Fibroblast of lung (primary cell): ENCODE measurements at regions not wholly inside any gene's neighbourhood (a gene's known extent, or its start where the extent isn't known, plus 50 kb on each side); places are given as distances from the start of the nearest gene placed in this dataset.

Source experiments
- DNase-seq, 2 donors: peaks; one replicate each; pipeline versions ENCODE4 v3.0.0 to v3.0.0-alpha.2; 2010; ENCODE audit warnings: low read depth in 2 of 2
- H2AFZ ChIP-seq: 2 replicates; pipeline ENCODE4 v1.5.1; 2012; ENCODE audit warnings: low read length, control low read depth, inconsistent platforms
- H3K27ac ChIP-seq: 2 replicates; pipeline ENCODE4 v1.5.1; 2011; ENCODE audit warnings: low read length, control low read depth; ENCODE audit not compliant: insufficient read depth
- H3K27me3 ChIP-seq: 2 replicates; pipeline ENCODE4 v1.5.1; 2011; ENCODE audit warnings: mild to moderate bottlenecking, low read length; ENCODE audit not compliant: control insufficient read depth, insufficient read depth
- H3K36me3 ChIP-seq: 2 replicates; pipeline ENCODE4 v1.5.1; 2011; ENCODE audit warnings: low read length; ENCODE audit not compliant: control insufficient read depth, insufficient read depth
- H3K4me1 ChIP-seq: 2 replicates; pipeline ENCODE4 v1.5.1; 2011; ENCODE audit warnings: low read length; ENCODE audit not compliant: control insufficient read depth, insufficient read depth; ENCODE audit errors: extremely low read depth
- H3K4me2 ChIP-seq: 2 replicates; pipeline ENCODE4 v1.5.1; 2011; ENCODE audit warnings: low read length, control low read depth; ENCODE audit not compliant: insufficient read depth; ENCODE audit errors: extremely low read depth
- H3K4me3 ChIP-seq, 4 experiments: fragments of 200-600 bp in 1 of 4; sonication (generic) in 1 of 4; replicated peaks in 1 of 4; 2 replicates each; pipeline ENCODE4 v1.5.1; 2011 to 2016; ENCODE audit warnings: low read length in 4 of 4, low read depth in 3 of 4, mild to moderate bottlenecking in 3 of 4, control low read depth in 2 of 4, inconsistent platforms in 1 of 4, mixed read lengths in 1 of 4; ENCODE audit not compliant: insufficient read depth in 1 of 4; ENCODE audit errors: control extremely low read depth in 1 of 4
- H3K79me2 ChIP-seq: 2 replicates; pipeline ENCODE4 v1.5.1; 2012; ENCODE audit warnings: mild to moderate bottlenecking, low read length, inconsistent platforms; ENCODE audit not compliant: control insufficient read depth, insufficient read depth
- H3K9ac ChIP-seq: 2 replicates; pipeline ENCODE4 v1.5.1; 2011; ENCODE audit warnings: mild to moderate bottlenecking, low read length, control low read depth; ENCODE audit not compliant: insufficient read depth
- H3K9me3 ChIP-seq: 2 replicates; pipeline ENCODE4 v1.5.1; 2012; ENCODE audit warnings: low read depth, low read length; ENCODE audit not compliant: control insufficient read depth, insufficient read depth
- H4K20me1 ChIP-seq: 2 replicates; pipeline ENCODE4 v1.5.1; 2011; ENCODE audit warnings: low read length; ENCODE audit not compliant: control insufficient read depth, insufficient read depth; ENCODE audit errors: extremely low read depth
- EZH2 ChIP-seq: IDR thresholded peaks from 2 replicates; pipeline ENCODE4 v1.5.1; 2012; ENCODE audit warnings: low read length, control low read depth, mild to moderate bottlenecking; ENCODE audit errors: missing control alignments
- TF ChIP-seq, protein P1 (sequence below), 2 donors: IDR thresholded peaks in 1 of 2; conservative IDR thresholded peaks in 1 of 2; 1 replicate in 1 of 2; 2 replicates in 1 of 2; pipeline ENCODE4 v1.5.1; 2011 to 2012; ENCODE audit warnings: low read length in 2 of 2, control low read depth in 1 of 2, inconsistent platforms in 1 of 2, low read depth in 1 of 2, mild to moderate bottlenecking in 1 of 2

DNA sequence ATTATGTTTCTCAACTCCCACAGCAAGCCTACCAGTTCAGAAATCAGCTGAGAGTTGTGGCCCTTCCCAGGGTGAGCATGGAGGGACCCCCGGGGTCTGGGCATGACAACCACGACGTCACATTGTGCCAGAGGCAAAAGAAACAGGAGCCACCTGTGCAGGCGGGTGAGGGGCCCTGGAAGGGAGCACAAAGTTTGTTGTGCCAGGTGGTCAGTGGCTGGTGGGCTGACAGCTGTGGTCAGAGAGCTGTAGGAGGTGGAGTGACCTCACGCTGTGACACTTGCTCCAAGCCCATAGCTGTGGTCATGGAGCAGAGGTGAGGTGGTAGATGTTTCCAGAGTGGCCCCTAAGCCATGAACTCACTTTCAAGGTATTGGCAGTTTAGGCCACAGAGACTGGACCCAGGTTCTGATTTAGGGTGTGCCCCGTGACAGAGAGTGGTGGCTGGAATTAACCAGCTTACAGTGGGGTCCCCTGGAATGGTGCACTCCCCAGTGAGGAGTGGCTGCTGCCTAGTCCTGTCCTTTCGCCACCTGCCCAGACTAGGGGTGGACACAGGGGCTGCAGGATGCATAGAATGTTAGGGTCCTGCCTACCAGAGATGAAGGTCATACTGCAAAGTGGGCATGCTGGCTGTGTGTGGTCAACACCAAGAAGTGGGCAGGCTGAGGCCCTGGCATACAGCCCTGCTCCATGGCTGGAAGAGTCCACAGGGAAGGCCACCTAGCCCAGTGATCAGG, 136.4 kb downstream of the GLI2 start:
- Histone ChIP-seq H3K9ac (no peak overlapping the region), H3K27ac (no peak overlapping the region), H3K9me3 (no peaks in the 10 kb centered on the region), H3K36me3 (no peaks in the 10 kb centered on the region), H2AFZ (no peak overlapping the region), H3K4me3 (no peak overlapping the region), H3K4me2 (no peak overlapping the region), H3K27me3 (no peaks in the 10 kb centered on the region), H3K4me1 (peaks cover 9% of the 10 kb centered on the region), H4K20me1 (no peaks in the 10 kb centered on the region), H3K79me2 (peaks cover 30% of the 10 kb centered on the region)
- no peak for DNase-seq
- TF ChIP-seq, protein P1, sequence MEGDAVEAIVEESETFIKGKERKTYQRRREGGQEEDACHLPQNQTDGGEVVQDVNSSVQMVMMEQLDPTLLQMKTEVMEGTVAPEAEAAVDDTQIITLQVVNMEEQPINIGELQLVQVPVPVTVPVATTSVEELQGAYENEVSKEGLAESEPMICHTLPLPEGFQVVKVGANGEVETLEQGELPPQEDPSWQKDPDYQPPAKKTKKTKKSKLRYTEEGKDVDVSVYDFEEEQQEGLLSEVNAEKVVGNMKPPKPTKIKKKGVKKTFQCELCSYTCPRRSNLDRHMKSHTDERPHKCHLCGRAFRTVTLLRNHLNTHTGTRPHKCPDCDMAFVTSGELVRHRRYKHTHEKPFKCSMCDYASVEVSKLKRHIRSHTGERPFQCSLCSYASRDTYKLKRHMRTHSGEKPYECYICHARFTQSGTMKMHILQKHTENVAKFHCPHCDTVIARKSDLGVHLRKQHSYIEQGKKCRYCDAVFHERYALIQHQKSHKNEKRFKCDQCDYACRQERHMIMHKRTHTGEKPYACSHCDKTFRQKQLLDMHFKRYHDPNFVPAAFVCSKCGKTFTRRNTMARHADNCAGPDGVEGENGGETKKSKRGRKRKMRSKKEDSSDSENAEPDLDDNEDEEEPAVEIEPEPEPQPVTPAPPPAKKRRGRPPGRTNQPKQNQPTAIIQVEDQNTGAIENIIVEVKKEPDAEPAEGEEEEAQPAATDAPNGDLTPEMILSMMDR (conservative IDR thresholded peaks at IDR 0.05 in 1 of 2, IDR thresholded peaks at IDR 0.05 in 1 of 2; ENCODE audit: low read depth in 1 of 2, low read length in 2 of 2), result no peak
- no peak for TF ChIP-seq EZH2

GRCh38 chr2:120873958-120874887, 138.6 kb downstream of the GLI2 start:
- Histone ChIP-seq H2AFZ (no peak overlapping the region), H3K9me3 (no peaks in the 10 kb centered on the region), H3K36me3 (no peaks in the 10 kb centered on the region), H3K9ac (no peak overlapping the region), H3K4me3 (no peak overlapping the region), H3K4me1 (peaks cover 3% of the 10 kb centered on the region), H4K20me1 (no peaks in the 10 kb centered on the region), H3K27me3 (no peaks in the 10 kb centered on the region), H3K27ac (no peak overlapping the region), H3K79me2 (peaks cover 22% of the 10 kb centered on the region), H3K4me2 (peak overlapping the region; percentile 70)
- DNase-seq, result no peak
- TF ChIP-seq, protein P1 (conservative IDR thresholded peaks at IDR 0.05 in 1 of 2, IDR thresholded peaks at IDR 0.05 in 1 of 2; ENCODE audit: low read depth in 1 of 2, low read length in 2 of 2), result no peak

DNA sequence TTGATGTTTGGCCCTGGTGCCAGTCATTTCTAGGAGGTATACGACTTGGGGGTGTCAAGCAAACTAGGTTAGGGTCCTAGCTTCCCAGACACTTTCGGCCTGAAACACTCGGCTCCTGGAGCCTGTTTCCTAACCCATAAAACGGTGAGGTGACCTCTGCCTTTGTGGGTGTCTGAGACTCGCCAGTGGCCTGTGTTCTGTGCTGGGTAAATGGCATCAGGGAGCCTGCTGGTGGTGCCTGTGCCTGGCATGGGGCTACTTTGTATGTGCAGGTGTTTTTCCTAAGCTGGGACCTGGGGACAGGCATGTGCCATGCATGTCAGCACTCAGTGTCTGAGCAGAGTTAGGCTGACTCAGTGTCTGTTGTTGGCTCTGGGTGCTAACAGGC, 139.2 kb downstream of the GLI2 start:
- no peak for DNase-seq
- no peak overlapping the region for H3K4me2 ChIP-seq
- no peak overlapping the region for H2AFZ ChIP-seq
- TF ChIP-seq EZH2, result no peak
- TF ChIP-seq, protein P1 (conservative IDR thresholded peaks at IDR 0.05 in 1 of 2, IDR thresholded peaks at IDR 0.05 in 1 of 2; ENCODE audit: low read depth in 1 of 2, low read length in 2 of 2), result no peak
- H3K4me1 ChIP-seq, result peaks cover 3% of the 10 kb centered on the region
- peaks cover 22% of the 10 kb centered on the region for H3K79me2 ChIP-seq
- H4K20me1 ChIP-seq, result no peaks in the 10 kb centered on the region
- no peak overlapping the region for H3K4me3 ChIP-seq
- H3K9me3 ChIP-seq, result no peaks in the 10 kb centered on the region
- no peaks in the 10 kb centered on the region for H3K27me3 ChIP-seq
- H3K36me3 ChIP-seq, result no peaks in the 10 kb centered on the region
- H3K9ac ChIP-seq, result no peak overlapping the region
- H3K27ac ChIP-seq, result no peak overlapping the region
